ENCODE measurements at regions not wholly inside any gene's neighbourhood (a gene's known extent, or its start where the extent isn't known, plus 50 kb on each side); places are given as distances from the start of the nearest gene placed in this dataset.

GRCh38 chr6:14738497-14738896, 507.4 kb upstream of the JARID2 start (continued):
- TF ChIP-seq SIN3A (IDR thresholded peaks at IDR 0.05; ENCODE audit: borderline replicate concordance, low read depth, low read length) (no peak), FOXM1 (IDR thresholded peaks at IDR 0.05; ENCODE audit: low read depth) (no peak), GATA2 (CRISPR knock-in tag; IDR thresholded peaks at IDR 0.05) (no peak)

GRCh38 chr6:14738933-14739332, 506.9 kb upstream of the JARID2 start:
- WGBS (ENCODE audit: low lambda C conversion rate) = 51% methylated on average over 5 of the region's 5 CpGs
- peak; percentile 43 for DNase-seq

GRCh38 chr6:14739827-14740226, 506.0 kb upstream of the JARID2 start:
- Histone ChIP-seq H3K9me3 (no peaks in the 10 kb centered on the region), H3K9ac (no peak overlapping the region), H3K79me2 (ENCODE audit: insufficient read depth) (no peaks in the 10 kb centered on the region), H3K4me2 (no peak overlapping the region), H3K36me3 (replicated peaks in 1 of 2; ENCODE audit: control insufficient read depth in 1 of 2, insufficient read depth in 2 of 2, low read length in 1 of 2) (no peaks in the 10 kb centered on the region), H4K20me1 (ENCODE audit: insufficient read depth) (no peaks in the 10 kb centered on the region), H3K4me1 (ENCODE audit: control insufficient read depth in 1 of 2, insufficient read depth in 2 of 2, low read depth in 1 of 2, low read length in 1 of 2) (peaks cover 2 to 8% of the 10 kb centered on the region in 2 experiments; a peak in 3 of 4 replicates), H3K9me2 (no peaks in the 10 kb centered on the region), H3K27ac (ENCODE audit: low read depth in 2 of 2, low read length in 1 of 2) (no peak overlapping the region), H3K27me3 (ENCODE audit: insufficient read depth) (no peaks in the 10 kb centered on the region), H3K4me3 (ENCODE audit: low read depth in 2 of 2, low read length in 1 of 2) (no peak overlapping the region), H2AFZ (ENCODE audit: low read depth) (no peak overlapping the region), H3F3A (replicated peaks; ENCODE audit: insufficient read depth) (peaks cover 9% of the 10 kb centered on the region)
- ChIA-PET CTCF (no interaction called here), POLR2A (no interaction called here)
- WGBS (ENCODE audit: low lambda C conversion rate) = 65% methylated on average over 7 of the region's 7 CpGs
- no peak for TF ChIP-seq JUND (IDR thresholded peaks at IDR 0.05)
- no peak for TF ChIP-seq FOXM1 (IDR thresholded peaks at IDR 0.05; ENCODE audit: low read depth)
- no peak for TF ChIP-seq MAX (IDR thresholded peaks at IDR 0.05; ENCODE audit: low read depth)
- no peak for TF ChIP-seq NFIC (IDR thresholded peaks at IDR 0.05; ENCODE audit: borderline replicate concordance)
- no peak for TF ChIP-seq RCOR1 (IDR thresholded peaks at IDR 0.05; ENCODE audit: low read length)
- TF ChIP-seq NRF1 (IDR thresholded peaks at IDR 0.05; ENCODE audit: low read depth, low read length) = no peak
- TF ChIP-seq POLR2AphosphoS5 (IDR thresholded peaks at IDR 0.05; ENCODE audit: low read depth, low read length) = no peak
- TF ChIP-seq EZH2phosphoT487 (IDR thresholded peaks at IDR 0.05; ENCODE audit: borderline replicate concordance, low read depth) = no peak
- no peak for TF ChIP-seq TEAD4 (IDR thresholded peaks at IDR 0.05; ENCODE audit: borderline replicate concordance, insufficient read depth)
- no peak for TF ChIP-seq USF2 (IDR thresholded peaks at IDR 0.05; ENCODE audit: borderline replicate concordance, low read depth, low read length)
- TF ChIP-seq TAF1 (IDR thresholded peaks at IDR 0.05; ENCODE audit: borderline replicate concordance, low read depth, low read length) = no peak
- TF ChIP-seq MXI1 (IDR thresholded peaks at IDR 0.05; ENCODE audit: low read depth, low read length) = no peak
- no peak for TF ChIP-seq FOXJ3 (CRISPR knock-in tag; IDR thresholded peaks at IDR 0.05)
- TF ChIP-seq SMC3 (IDR thresholded peaks at IDR 0.05; ENCODE audit: low read depth, low read length) = no peak
- TF ChIP-seq EP300 (IDR thresholded peaks at IDR 0.05; ENCODE audit: borderline replicate concordance in 1 of 2, low read depth in 1 of 2, low read length in 1 of 2) = no peak
- no peak for TF ChIP-seq MEF2A (IDR thresholded peaks at IDR 0.05; ENCODE audit: borderline replicate concordance, low read depth)
- no peak for DNase-seq

More at GRCh38 chr6:14738933-14739332, 506.9 kb upstream of the JARID2 start:
- Histone ChIP-seq H4K20me1 (ENCODE audit: insufficient read depth) (no peaks in the 10 kb centered on the region), H3K27ac (ENCODE audit: low read depth in 2 of 2, low read length in 1 of 2) (no peak overlapping the region; a peak in 1 of 4 replicates), H3K9me3 (no peaks in the 10 kb centered on the region), H3K79me2 (ENCODE audit: insufficient read depth) (no peaks in the 10 kb centered on the region), H3K36me3 (replicated peaks in 1 of 2; ENCODE audit: control insufficient read depth in 1 of 2, insufficient read depth in 2 of 2, low read length in 1 of 2) (no peaks in the 10 kb centered on the region), H3K4me3 (ENCODE audit: low read depth in 2 of 2, low read length in 1 of 2) (no peak overlapping the region), H3K27me3 (ENCODE audit: insufficient read depth) (no peaks in the 10 kb centered on the region), H3K9ac (no peak overlapping the region), H3K9me2 (no peaks in the 10 kb centered on the region), H3K4me1 (ENCODE audit: control insufficient read depth in 1 of 2, insufficient read depth in 2 of 2, low read depth in 1 of 2, low read length in 1 of 2) (peaks cover 2 to 8% of the 10 kb centered on the region in 2 experiments; a peak in 3 of 4 replicates), H2AFZ (ENCODE audit: low read depth) (no peak overlapping the region), H3K4me2 (no peak overlapping the region), H3F3A (replicated peaks; ENCODE audit: insufficient read depth) (peaks cover 9% of the 10 kb centered on the region)
- TF ChIP-seq RFX5 (IDR thresholded peaks at IDR 0.05; ENCODE audit: low read length) (no peak), RCOR1 (IDR thresholded peaks at IDR 0.05; ENCODE audit: low read length) (no peak), IRF3 (IDR thresholded peaks at IDR 0.05; ENCODE audit: low read depth, low read length) (no peak), FOXM1 (IDR thresholded peaks at IDR 0.05; ENCODE audit: low read depth) (no peak), GATA2 (CRISPR knock-in tag; IDR thresholded peaks at IDR 0.05) (no peak)
- ChIA-PET CTCF (no interaction called here), POLR2A (no interaction called here)

Measured in SK-N-SH (cell line).